ENCODE measurements at regions not wholly inside any gene's neighbourhood (a gene's known extent, or its start where the extent isn't known, plus 50 kb on each side); places are given as distances from the start of the nearest gene placed in this dataset.

DNA sequence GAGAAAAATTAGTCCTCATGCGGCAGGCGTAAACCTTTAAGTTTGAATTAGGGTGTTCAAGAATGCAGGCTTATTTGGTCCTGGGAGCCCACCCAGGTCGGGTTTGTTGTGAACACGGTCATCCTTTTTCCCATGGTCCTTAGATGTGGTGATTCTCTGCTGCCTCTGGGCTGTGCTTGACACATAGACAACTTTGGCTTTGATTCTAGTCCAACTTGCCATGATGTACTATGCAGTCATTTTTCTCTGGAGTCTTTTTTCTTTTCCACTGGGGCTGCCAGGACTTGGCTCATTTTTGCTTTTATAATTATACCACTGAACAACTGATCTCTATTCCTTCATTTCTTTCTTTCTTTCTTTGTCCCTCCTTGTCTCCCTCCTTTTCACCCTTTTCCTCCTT is 218.6 kb downstream of the SREK1 start:
- H3K36me3 ChIP-seq: no peaks in the 10 kb centered on the region
- WGBS, 2 donors: 88 to 91% methylated on average over 4 of the region's 4 CpGs
- H3K27me3 ChIP-seq: no peaks in the 10 kb centered on the region
- no peak overlapping the region for H3K4me3 ChIP-seq
- DNase-seq (no peak), ATAC-seq (ENCODE audit: low FRiP score in 2 of 2) (no peak)
- TF ChIP-seq CTCF (IDR thresholded peaks at IDR 0.05) (no peak), POLR2AphosphoS5 (IDR thresholded peaks at IDR 0.05) (no peak), EP300 (IDR thresholded peaks at IDR 0.05) (no peak), POLR2A (IDR thresholded peaks at IDR 0.05) (no peak)
- no peaks in the 10 kb centered on the region for H3K4me1 ChIP-seq
- H3K9me3 ChIP-seq: no peaks in the 10 kb centered on the region
- no peak overlapping the region for H3K27ac ChIP-seq

DNA sequence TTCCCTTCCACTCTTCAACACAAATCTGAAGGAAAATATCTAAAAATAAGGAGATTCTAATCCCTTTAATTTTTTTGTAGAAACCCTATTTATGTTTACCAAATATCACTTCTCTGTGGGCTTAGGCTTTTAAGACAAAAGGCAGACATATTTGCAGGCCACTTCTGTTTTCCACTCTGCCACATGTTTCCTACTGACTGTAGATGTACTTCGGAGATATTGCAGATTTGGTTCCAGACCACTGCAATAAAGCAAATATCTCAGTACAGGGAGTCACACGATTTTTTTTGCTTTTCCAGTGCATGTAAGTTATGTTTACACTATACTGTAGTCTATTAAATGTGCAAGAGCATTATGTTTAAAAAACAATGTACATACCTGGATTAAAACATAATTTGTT is 219.0 kb downstream of the SREK1 start:
- H3K27me3 ChIP-seq: no peaks in the 10 kb centered on the region
- 34 to 49% methylated on average over 2 of the region's 2 CpGs for WGBS, 2 donors
- H3K9me3 ChIP-seq: no peaks in the 10 kb centered on the region
- no peak for TF ChIP-seq EP300 (IDR thresholded peaks at IDR 0.05)
- no peak overlapping the region for H3K27ac ChIP-seq
- DNase-seq (no peak), ATAC-seq (ENCODE audit: low FRiP score in 2 of 2) (no peak)
- no peaks in the 10 kb centered on the region for H3K4me1 ChIP-seq
- no peak overlapping the region for H3K4me3 ChIP-seq
- no peaks in the 10 kb centered on the region for H3K36me3 ChIP-seq

GRCh38 chr5:66364186-66364585 is 220.1 kb downstream of the SREK1 start:
- Histone ChIP-seq H3K4me3 (no peak overlapping the region), H3K9me3 (no peaks in the 10 kb centered on the region), H3K27ac (no peak overlapping the region), H3K4me1 (no peaks in the 10 kb centered on the region), H3K36me3 (no peaks in the 10 kb centered on the region), H3K27me3 (no peaks in the 10 kb centered on the region)
- TF ChIP-seq POLR2AphosphoS5 (IDR thresholded peaks at IDR 0.05) (no peak), POLR2A (IDR thresholded peaks at IDR 0.05) (no peak), EP300 (IDR thresholded peaks at IDR 0.05) (no peak), CTCF (IDR thresholded peaks at IDR 0.05) (no peak)
- ATAC-seq (ENCODE audit: low FRiP score in 2 of 2) (no peak), DNase-seq (no peak)
- WGBS, 2 donors: 91 to 93% methylated on average over 2 of the region's 2 CpGs

DNA sequence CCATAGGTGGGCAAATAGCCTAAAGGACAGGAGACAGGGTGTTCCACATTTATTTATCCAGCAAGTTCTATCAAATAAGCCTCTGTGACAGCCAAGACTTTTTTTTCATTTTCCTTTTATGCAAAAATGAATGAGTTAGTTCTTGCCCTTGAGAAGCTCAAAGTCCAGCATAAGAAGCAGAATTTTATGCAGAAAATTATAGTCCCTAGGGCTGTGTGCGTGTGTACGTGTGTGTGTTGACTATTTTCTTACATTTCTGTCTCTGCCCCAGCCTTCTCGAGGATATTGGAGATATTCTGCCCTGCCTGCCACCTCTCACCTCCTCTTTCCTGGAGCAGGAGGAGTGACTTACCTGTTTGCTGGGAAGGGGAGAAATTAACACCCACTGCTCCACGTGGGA is 221.9 kb downstream of the SREK1 start:
- Histone ChIP-seq H3K36me3 (no peaks in the 10 kb centered on the region), H3K4me3 (no peak overlapping the region), H3K4me1 (no peaks in the 10 kb centered on the region), H3K9me3 (no peaks in the 10 kb centered on the region), H3K27ac (no peak overlapping the region), H3K27me3 (no peaks in the 10 kb centered on the region)
- ATAC-seq (ENCODE audit: low FRiP score in 2 of 2): no peak
- TF ChIP-seq POLR2A (IDR thresholded peaks at IDR 0.05) (no peak), EP300 (IDR thresholded peaks at IDR 0.05) (no peak), CTCF (IDR thresholded peaks at IDR 0.05) (no peak), POLR2AphosphoS5 (IDR thresholded peaks at IDR 0.05) (no peak)
- DNase-seq: no peak
- 65 to 71% methylated on average over 4 of the region's 4 CpGs for WGBS, 2 donors

- peak in 1 of 2 donors; percentile 34 for ATAC-seq (ENCODE audit: low FRiP score in 2 of 2)
- no peak for DNase-seq
- Histone ChIP-seq H3K4me3 (no peak overlapping the region), H3K4me1 (no peaks in the 10 kb centered on the region), H3K27me3 (no peaks in the 10 kb centered on the region), H3K36me3 (no peaks in the 10 kb centered on the region), H3K27ac (no peak overlapping the region), H3K9me3 (no peaks in the 10 kb centered on the region)
- no peak for TF ChIP-seq POLR2AphosphoS5 (IDR thresholded peaks at IDR 0.05)
- TF ChIP-seq POLR2A (IDR thresholded peaks at IDR 0.05): no peak
- WGBS, 2 donors: 84 to 89% methylated on average over 5 to 6 of the region's 6 CpGs
Measured at GRCh38 chr5:66367814-66368541, 223.9 kb downstream of the SREK1 start.

DNA sequence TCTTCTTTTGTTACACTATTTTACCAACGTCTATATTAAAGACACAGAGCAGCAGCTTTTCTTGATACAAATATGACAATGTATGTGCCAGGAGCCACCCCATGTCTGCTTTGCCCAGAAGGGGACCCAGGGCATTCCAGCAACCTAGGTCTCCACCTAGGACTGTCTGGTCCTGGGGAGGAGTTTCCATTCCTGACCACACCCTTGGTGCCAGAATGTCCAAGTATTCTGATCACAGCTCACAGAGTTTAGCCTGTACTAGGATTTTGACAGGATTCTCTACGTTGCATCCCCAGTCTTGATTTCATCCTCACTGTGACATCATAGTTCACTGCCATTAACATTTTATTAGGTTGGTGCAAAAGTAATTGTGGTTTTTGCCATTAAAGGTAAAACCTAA is 224.7 kb downstream of the SREK1 start:
- H3K27me3 ChIP-seq: no peaks in the 10 kb centered on the region
- DNase-seq: no peak
- no peak overlapping the region for H3K4me3 ChIP-seq
- ATAC-seq (ENCODE audit: low FRiP score in 2 of 2): no peak
- 75 to 79% methylated on average over 2 of the region's 2 CpGs for WGBS, 2 donors
- no peak overlapping the region for H3K27ac ChIP-seq
- H3K36me3 ChIP-seq: no peaks in the 10 kb centered on the region
- H3K9me3 ChIP-seq: no peaks in the 10 kb centered on the region
- TF ChIP-seq POLR2A (IDR thresholded peaks at IDR 0.05): no peak
- TF ChIP-seq CTCF (IDR thresholded peaks at IDR 0.05): no peak
- no peak for TF ChIP-seq POLR2AphosphoS5 (IDR thresholded peaks at IDR 0.05)
- TF ChIP-seq EP300 (IDR thresholded peaks at IDR 0.05): no peak
- no peaks in the 10 kb centered on the region for H3K4me1 ChIP-seq

Measured in upper lobe of left lung (tissue), 6 donors.